ENCODE measurements at regions not wholly inside any gene's neighbourhood (a gene's known extent, or its start where the extent isn't known, plus 50 kb on each side); places are given as distances from the start of the nearest gene placed in this dataset.
"Not testable (repeated sequence)": the region's sequence is repeated elsewhere in the genome, so short reads cannot be mapped to it uniquely, and the experiment has no call there.

GRCh38 chr19:5290336-5291262 is 50.0 kb downstream of the PTPRS start:
- no peak for DNase-seq (ENCODE audit: low read depth, low spot score)
- H3K27ac ChIP-seq, result no peak overlapping the region

DNA sequence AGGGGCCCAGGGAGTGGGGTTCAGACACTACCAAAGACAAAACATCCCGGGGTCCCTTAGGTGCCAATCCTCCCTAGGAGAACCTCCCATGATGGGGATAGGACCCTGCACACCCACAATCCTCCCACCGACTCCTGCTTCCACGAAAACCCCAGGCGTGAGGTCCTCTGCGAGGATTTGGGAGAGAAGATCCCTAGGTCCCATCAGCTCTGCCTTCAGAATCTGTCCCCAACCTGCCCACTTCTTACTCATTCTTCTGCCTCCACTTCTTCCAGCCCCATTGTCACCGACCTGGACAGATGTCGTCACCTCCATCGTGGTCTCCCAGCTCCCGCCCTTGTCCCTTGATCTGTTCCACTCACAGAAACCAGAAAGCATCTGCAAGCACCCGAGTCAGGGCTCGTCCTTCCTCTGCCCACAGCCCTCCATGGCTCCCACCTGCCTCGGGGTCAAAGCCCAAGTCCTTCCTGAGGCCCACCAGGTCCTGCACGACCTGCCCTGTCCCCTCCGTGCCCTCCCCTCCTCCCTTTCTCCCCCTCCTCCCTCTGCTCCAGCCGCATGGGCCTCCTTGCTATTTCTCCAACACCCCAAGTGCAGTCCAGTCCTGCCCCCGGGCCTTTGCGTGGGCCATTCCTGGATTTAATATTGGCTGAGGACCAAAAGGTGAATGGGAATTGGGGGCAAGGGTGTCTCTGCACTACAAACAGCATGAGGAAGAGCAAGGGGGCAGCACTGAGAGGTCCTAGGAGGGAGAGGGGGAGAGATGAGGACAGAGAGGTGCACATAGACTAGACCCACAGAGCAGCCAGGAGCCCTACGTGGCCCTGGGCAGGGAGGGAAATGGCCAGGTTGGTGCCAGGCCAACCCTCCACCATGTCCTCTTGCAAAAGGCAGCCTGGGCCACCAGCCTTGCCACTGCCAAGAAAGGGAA is 51.3 kb downstream of the PTPRS start:
- no peak overlapping the region for H3K27ac ChIP-seq
- DNase-seq (ENCODE audit: low read depth, low spot score), result no peak

DNA sequence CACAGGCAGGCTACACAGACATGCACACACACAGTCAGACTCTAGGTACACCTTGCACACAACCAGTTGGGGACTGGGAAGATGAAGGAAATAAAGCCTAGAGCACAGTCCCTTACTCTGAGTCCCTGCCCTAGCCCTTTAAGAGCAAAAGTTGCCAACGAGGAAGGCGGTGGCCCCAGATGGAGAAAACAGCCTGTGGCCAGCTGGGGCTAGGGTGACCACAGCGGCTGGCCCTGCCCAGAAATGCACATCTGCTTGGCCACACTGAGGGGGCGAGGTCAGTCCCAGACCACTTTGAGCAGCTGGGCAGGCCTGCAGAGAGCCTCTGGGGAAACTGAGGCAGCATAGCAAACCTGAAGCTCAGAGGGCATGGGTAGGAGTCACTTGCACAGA is 52.3 kb downstream of the PTPRS start:
- no peak overlapping the region for H3K27ac ChIP-seq
- DNase-seq (ENCODE audit: low read depth, low spot score), result no peak

GRCh38 chr19:5287066-5287465 is 53.5 kb downstream of the PTPRS start:
- no peak overlapping the region for H3K27ac ChIP-seq
- no peak for DNase-seq (ENCODE audit: low read depth, low spot score)

DNA sequence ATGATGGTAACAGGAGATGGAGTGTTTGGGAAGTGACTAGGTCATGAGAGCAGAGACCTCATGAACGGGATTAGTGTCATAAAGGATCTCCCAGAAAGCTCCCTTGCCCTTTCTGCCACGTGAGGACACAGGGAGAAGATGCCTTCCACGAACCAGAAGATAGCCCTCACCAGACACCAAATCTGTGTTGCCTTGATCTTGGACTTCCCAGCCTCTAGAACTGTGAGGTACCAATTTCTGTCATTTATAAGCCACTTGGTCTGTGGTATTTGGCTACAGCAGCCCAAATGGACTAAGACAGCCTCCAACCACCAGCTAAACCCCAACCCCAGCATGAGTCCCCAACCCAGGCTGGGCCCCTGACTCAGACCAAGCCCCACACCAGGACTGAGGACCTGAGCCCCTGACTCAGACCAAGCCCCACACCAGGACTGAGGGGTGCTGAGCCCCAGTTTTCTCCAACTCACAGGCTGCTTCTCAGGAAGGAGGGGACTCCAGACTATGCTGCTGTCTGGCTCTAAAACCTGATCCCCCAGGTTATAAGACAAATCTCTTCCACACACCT is 54.1 kb downstream of the PTPRS start:
- no peak overlapping the region for H3K27ac ChIP-seq
- DNase-seq (ENCODE audit: low read depth, low spot score), result no peak

- no peak for DNase-seq (ENCODE audit: low read depth, low spot score)
- no peak overlapping the region for H3K27ac ChIP-seq
Observed at GRCh38 chr19:5285955-5286354, 54.7 kb downstream of the PTPRS start.

GRCh38 chr19:5285311-5285710 is 55.3 kb downstream of the PTPRS start:
- no peak for DNase-seq (ENCODE audit: low read depth, low spot score)
- no peak overlapping the region for H3K27ac ChIP-seq

- DNase-seq (ENCODE audit: low read depth, low spot score), result no peak
Observed at GRCh38 chr19:5282901-5283300, 57.7 kb downstream of the PTPRS start.

GRCh38 chr19:5281588-5281987 is 59.0 kb downstream of the PTPRS start:
- H3K27ac ChIP-seq, result no peak overlapping the region
- no peak for DNase-seq (ENCODE audit: low read depth, low spot score)

More at GRCh38 chr19:5282901-5283300, 57.7 kb downstream of the PTPRS start:
- H3K27ac ChIP-seq, result no peak overlapping the region

GRCh38 chr19:5275668-5276067 is 64.9 kb downstream of the PTPRS start:
- DNase-seq (ENCODE audit: low read depth, low spot score), result not testable (repeated sequence)

GRCh38 chr19:5273782-5274181 is 66.8 kb downstream of the PTPRS start:
- no peak overlapping the region for H3K27ac ChIP-seq
- no peak for DNase-seq (ENCODE audit: low read depth, low spot score)

More at GRCh38 chr19:5275668-5276067, 64.9 kb downstream of the PTPRS start:
- H3K27ac ChIP-seq, result not testable (repeated sequence)

DNA sequence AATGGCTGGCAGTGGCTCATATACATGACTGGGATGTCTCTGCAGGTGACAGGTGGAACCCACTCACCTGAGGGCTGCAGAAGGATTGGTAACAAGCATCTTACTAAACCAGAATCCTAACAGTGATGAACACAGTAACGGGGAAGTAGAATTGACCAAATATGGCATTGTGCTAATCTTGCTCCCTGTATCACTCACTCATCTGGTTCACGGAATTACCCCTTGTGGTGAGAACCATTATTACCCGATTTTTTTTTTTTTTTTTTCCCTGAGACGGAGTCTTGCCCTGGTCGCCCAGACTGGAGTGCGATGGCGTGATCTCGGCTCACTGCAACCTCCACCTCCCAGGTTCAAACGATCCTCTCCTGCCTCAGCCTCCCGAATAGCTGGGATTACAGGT is 69.5 kb downstream of the PTPRS start:
- DNase-seq (ENCODE audit: low read depth, low spot score), result no peak
- H3K27ac ChIP-seq, result no peak overlapping the region

DNA sequence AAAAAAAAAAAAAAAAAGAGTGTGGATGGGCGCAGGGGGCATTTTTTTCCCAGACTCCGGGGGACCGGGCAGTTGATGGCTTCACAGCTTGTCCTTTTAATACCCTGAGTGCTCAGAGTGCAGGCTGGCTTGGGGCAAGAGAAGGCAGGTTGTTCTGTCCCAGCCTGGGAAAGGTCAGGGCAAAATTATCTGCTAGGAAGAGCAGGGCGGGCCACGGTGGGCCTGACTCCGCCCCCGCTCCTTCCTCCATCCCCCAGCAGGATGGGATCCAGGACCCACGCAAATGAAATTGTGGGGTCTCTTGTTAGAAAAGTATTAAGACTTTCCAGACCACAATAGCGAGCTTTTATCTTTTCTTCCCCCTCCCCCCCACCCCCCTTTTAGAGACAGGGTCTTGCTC is 70.7 kb downstream of the PTPRS start:
- DNase-seq (ENCODE audit: low read depth, low spot score), result no peak
- H3K27ac ChIP-seq, result no peak overlapping the region

GRCh38 chr19:5269279-5269678 is 71.3 kb downstream of the PTPRS start:
- H3K27ac ChIP-seq, result no peak overlapping the region
- no peak for DNase-seq (ENCODE audit: low read depth, low spot score)

DNA sequence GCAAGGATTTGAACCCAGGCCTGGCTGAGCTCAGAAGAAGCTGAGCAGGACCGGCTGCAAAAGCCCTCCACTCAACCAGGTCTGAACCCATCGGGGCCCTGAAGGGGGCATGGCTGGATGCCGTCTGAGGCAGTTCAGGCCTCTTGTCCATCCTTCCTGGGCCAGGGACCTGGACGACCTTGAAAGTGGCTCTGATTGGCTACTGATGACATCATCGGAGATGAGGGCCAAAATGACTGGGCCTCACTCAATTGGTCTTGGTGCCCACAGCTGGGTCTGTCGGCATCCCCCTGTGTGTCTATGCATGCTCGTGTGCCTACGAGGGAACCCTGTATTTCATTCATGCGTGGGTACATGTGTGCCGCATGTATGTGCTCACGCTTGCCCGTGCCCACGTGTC is 71.8 kb downstream of the PTPRS start:
- no peak overlapping the region for H3K27ac ChIP-seq
- DNase-seq (ENCODE audit: low read depth, low spot score), result no peak

- H3K27ac ChIP-seq, result no peak overlapping the region
- no peak for DNase-seq (ENCODE audit: low read depth, low spot score)
Observed at GRCh38 chr19:5265260-5265659, 75.4 kb downstream of the PTPRS start.

GRCh38 chr19:5264453-5264852 is 76.2 kb downstream of the PTPRS start:
- DNase-seq (ENCODE audit: low read depth, low spot score), result no peak
- no peak overlapping the region for H3K27ac ChIP-seq

- no peak overlapping the region for H3K27ac ChIP-seq
- DNase-seq (ENCODE audit: low read depth, low spot score), result no peak
Observed at GRCh38 chr19:5263615-5264014, 77.0 kb downstream of the PTPRS start.

- no peak overlapping the region for H3K27ac ChIP-seq
- no peak for DNase-seq (ENCODE audit: low read depth, low spot score)
Observed at GRCh38 chr19:5262721-5263120, 77.9 kb downstream of the PTPRS start.

GRCh38 chr19:5261156-5261890 is 79.3 kb downstream of the PTPRS start:
- H3K27ac ChIP-seq, result no peak overlapping the region
- DNase-seq (ENCODE audit: low read depth, low spot score), result peak; percentile 36
